Effector memory CD4-positive, alpha-beta T cell (primary cell): ENCODE measurements at regions not wholly inside any gene's neighbourhood (a gene's known extent, or its start where the extent isn't known, plus 50 kb on each side); places are given as distances from the start of the nearest gene placed in this dataset.

Source experiments
- DNase-seq, 3 donors: peaks; one replicate each; pipeline ENCODE4 v3.0.0-alpha.2; 2020
- H3K27ac ChIP-seq: 2 replicates; pipeline ENCODE4 v1.7.0; 2013; ENCODE audit warnings: mild to moderate bottlenecking, low read length, moderate library complexity; ENCODE audit not compliant: insufficient read depth, poor library complexity, severe bottlenecking
- H3K27me3 ChIP-seq: replicated peaks from 2 replicates; pipeline ENCODE4 v1.7.0; 2013; ENCODE audit warnings: mild to moderate bottlenecking, low read length; ENCODE audit not compliant: insufficient read depth, control insufficient read depth, poor library complexity, severe bottlenecking
- H3K36me3 ChIP-seq: 2 replicates; pipeline ENCODE4 v1.7.0; 2013; ENCODE audit warnings: mild to moderate bottlenecking, low read length, moderate library complexity; ENCODE audit not compliant: control insufficient read depth, insufficient read depth
- H3K4me1 ChIP-seq: 2 replicates; pipeline ENCODE4 v1.7.0; 2013; ENCODE audit warnings: low read length, mild to moderate bottlenecking; ENCODE audit not compliant: control insufficient read depth, insufficient read depth, poor library complexity, severe bottlenecking
- H3K4me3 ChIP-seq: 2 replicates; pipeline ENCODE4 v1.7.0; 2013; ENCODE audit warnings: low read length, low read depth, mild to moderate bottlenecking; ENCODE audit not compliant: insufficient read depth, poor library complexity, severe bottlenecking
- H3K9me3 ChIP-seq: 2 replicates; pipeline ENCODE4 v1.7.0; 2013; ENCODE audit warnings: mild to moderate bottlenecking, low read length, moderate library complexity; ENCODE audit not compliant: control insufficient read depth

DNA sequence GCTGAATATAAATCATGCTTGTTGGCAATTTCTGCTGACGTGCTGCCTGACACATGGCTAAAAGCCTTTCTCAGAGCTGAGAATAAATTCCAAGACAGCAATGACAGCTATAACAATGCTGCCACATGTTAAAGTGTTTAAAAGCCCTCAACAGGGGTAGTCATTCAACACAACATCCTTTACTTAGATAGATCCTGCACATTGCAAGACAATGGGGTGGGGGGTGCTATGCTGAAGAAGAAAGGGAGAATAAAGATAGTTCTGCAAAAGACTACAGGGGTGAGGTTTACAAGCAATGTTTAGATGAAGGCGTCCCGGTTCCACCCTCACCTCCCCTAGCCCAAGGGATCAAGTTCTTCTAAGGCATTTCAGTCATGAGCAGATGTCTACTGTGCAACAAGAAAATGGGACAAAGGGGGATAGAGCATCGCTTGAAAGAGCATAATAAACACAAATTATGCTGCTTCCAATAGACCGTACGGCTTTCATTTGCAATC lies 291.0 kb upstream of the ACVR2A start:
- H3K36me3 ChIP-seq, result no peaks in the 10 kb centered on the region
- DNase-seq, result no peak
- no peaks in the 10 kb centered on the region for H3K9me3 ChIP-seq
- H3K4me1 ChIP-seq, result no peaks in the 10 kb centered on the region
- H3K27me3 ChIP-seq, result no peaks in the 10 kb centered on the region
- no peak overlapping the region for H3K4me3 ChIP-seq
- H3K27ac ChIP-seq, result no peak overlapping the region

- Histone ChIP-seq H3K27me3 (no peaks in the 10 kb centered on the region), H3K4me3 (no peak overlapping the region), H3K36me3 (no peaks in the 10 kb centered on the region), H3K9me3 (no peaks in the 10 kb centered on the region), H3K27ac (no peak overlapping the region), H3K4me1 (no peaks in the 10 kb centered on the region)
- no peak for DNase-seq
Measured at GRCh38 chr2:147550995-147551731, 293.7 kb upstream of the ACVR2A start.

- Histone ChIP-seq H3K9me3 (no peaks in the 10 kb centered on the region), H3K4me1 (no peaks in the 10 kb centered on the region), H3K36me3 (no peaks in the 10 kb centered on the region)
Measured at GRCh38 chr2:147549054-147549453, 295.8 kb upstream of the ACVR2A start.

GRCh38 chr2:147548451-147548850 lies 296.4 kb upstream of the ACVR2A start:
- Histone ChIP-seq H3K4me1 (no peaks in the 10 kb centered on the region), H3K36me3 (no peaks in the 10 kb centered on the region), H3K27ac (no peak overlapping the region), H3K27me3 (no peaks in the 10 kb centered on the region), H3K9me3 (no peaks in the 10 kb centered on the region), H3K4me3 (no peak overlapping the region)
- DNase-seq, result no peak

More at GRCh38 chr2:147549054-147549453, 295.8 kb upstream of the ACVR2A start:
- Histone ChIP-seq H3K27me3 (no peaks in the 10 kb centered on the region), H3K4me3 (no peak overlapping the region), H3K27ac (no peak overlapping the region)
- no peak for DNase-seq

DNA sequence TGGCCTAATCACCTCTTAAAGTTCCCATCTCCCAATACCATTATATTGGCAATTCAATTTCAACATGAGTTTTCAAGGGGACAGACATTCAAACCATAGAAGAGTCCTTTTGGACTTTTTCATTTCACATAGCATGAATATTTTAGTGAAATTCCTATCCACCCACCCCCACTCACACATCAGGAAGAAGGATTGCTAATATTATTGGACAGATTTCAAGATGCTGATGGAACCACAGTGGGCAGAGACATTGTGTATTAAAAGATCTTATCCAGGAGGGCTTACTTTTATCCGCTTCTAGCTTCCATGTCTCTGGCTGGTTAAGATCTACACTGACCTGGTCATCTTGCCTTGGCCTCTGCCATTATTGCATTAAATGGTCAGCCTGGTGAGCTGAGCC lies 297.4 kb upstream of the ACVR2A start:
- DNase-seq, result no peak
- Histone ChIP-seq H3K4me1 (no peaks in the 10 kb centered on the region), H3K36me3 (no peaks in the 10 kb centered on the region)

GRCh38 chr2:147546109-147546508 lies 298.7 kb upstream of the ACVR2A start:
- DNase-seq, result no peak
- Histone ChIP-seq H3K9me3 (no peaks in the 10 kb centered on the region), H3K36me3 (no peaks in the 10 kb centered on the region), H3K4me1 (no peaks in the 10 kb centered on the region), H3K27ac (no peak overlapping the region), H3K27me3 (no peaks in the 10 kb centered on the region), H3K4me3 (no peak overlapping the region)

More for the DNA sequence above, 297.4 kb upstream of the ACVR2A start:
- no peak overlapping the region for H3K4me3 ChIP-seq
- H3K9me3 ChIP-seq, result no peaks in the 10 kb centered on the region
- no peaks in the 10 kb centered on the region for H3K27me3 ChIP-seq
- no peak overlapping the region for H3K27ac ChIP-seq

- Histone ChIP-seq H3K27me3 (no peaks in the 10 kb centered on the region), H3K27ac (no peak overlapping the region), H3K4me1 (no peaks in the 10 kb centered on the region), H3K36me3 (no peaks in the 10 kb centered on the region), H3K4me3 (no peak overlapping the region), H3K9me3 (no peaks in the 10 kb centered on the region)
- DNase-seq, result no peak
Measured at GRCh38 chr2:147543056-147543455, 301.8 kb upstream of the ACVR2A start.

DNA sequence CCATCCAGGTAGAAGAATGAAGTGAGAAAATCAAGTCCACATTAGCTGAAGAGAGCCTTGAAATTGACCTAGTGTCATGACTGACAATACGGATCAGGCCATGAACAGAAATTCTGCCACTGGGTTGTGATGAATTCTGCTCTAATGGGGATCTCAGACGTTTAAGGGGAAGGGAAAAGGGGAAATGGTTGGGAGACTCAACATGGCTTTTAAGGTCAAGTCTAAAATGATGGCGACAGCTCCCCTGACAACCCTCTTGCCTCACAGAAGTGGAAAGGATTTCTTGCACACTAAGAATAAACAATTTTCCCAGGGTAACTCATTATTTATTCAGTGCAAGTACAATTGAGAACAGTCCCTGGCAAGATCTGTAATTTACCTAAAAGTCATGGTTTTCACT lies 302.5 kb upstream of the ACVR2A start:
- Histone ChIP-seq H3K27me3 (no peaks in the 10 kb centered on the region), H3K4me3 (no peak overlapping the region), H3K9me3 (no peaks in the 10 kb centered on the region), H3K36me3 (no peaks in the 10 kb centered on the region), H3K4me1 (no peaks in the 10 kb centered on the region), H3K27ac (no peak overlapping the region)
- no peak for DNase-seq

DNA sequence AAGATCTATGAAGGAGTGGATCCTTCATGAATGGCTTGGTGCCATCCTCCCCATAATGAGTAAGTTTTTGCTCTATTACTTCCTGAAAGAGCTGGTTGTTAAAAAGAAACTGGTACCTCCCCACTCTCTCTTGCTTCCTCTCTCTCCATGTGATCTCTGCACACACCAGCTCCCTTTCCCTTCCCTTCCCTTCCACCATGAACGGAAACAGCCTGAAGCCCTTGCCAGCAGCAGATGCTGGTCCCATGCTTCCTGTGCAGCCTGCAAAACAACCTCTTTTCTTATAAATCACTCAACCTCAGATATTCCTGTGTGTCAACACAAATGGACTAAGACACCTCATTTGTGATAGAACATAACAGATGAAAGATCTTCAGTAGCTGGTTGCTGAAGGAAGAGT lies 303.5 kb upstream of the ACVR2A start:
- Histone ChIP-seq H3K4me1 (no peaks in the 10 kb centered on the region), H3K27me3 (no peaks in the 10 kb centered on the region), H3K27ac (no peak overlapping the region), H3K9me3 (no peaks in the 10 kb centered on the region), H3K4me3 (no peak overlapping the region), H3K36me3 (no peaks in the 10 kb centered on the region)
- no peak for DNase-seq

DNA sequence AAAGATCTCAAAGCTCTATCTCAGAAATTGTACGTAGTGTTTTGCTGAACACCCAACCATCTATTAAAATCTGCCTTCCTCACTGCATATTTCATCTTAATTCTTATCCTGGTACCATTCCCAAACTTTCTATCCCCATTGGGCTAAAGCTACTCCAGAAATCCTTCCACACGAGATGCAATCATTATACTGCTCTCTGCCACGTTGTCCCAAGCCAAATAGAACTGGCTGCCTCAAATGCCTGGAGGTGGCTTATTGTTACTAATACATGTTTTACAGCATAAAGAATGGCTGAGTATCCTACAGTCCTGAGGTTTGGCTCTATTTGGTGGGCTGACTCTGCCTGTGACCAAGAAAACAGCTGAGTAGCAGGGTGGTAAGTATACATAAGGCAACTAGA lies 306.0 kb upstream of the ACVR2A start:
- no peak overlapping the region for H3K4me3 ChIP-seq
- no peaks in the 10 kb centered on the region for H3K4me1 ChIP-seq
- no peaks in the 10 kb centered on the region for H3K36me3 ChIP-seq
- H3K27me3 ChIP-seq, result no peaks in the 10 kb centered on the region
- no peaks in the 10 kb centered on the region for H3K9me3 ChIP-seq
- no peak overlapping the region for H3K27ac ChIP-seq
- DNase-seq, result no peak
